NAMALWA (cell line): ENCODE measurements at regions not wholly inside any gene's neighbourhood (a gene's known extent, or its start where the extent isn't known, plus 50 kb on each side); places are given as distances from the start of the nearest gene placed in this dataset.
"Not testable (repeated sequence)": the region's sequence is repeated elsewhere in the genome, so short reads cannot be mapped to it uniquely, and the experiment has no call there.

Source experiments
- DNase-seq: peaks from one replicate; pipeline ENCODE4 v3.0.0-alpha.2; 2015; ENCODE audit warnings: low spot score

DNA sequence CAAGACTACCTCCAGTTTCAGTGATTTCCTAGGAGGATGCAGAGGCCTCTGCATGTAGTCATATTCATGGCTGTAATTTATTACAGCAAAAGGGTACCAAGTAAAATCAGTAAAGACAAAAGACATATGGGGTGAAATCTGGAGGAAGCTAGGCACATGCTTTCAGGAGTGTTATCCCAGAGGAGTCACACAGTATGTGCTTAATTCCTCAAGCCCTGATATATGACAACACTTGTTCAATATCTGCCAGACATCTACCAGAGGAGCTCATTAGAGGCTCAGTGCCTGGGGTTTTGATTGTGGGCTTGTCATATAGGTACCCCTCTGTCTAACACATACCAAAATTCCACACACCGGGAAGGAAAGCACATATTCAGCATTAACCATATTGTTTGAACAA is 283.8 kb downstream of the CXCL12 start:
- DNase-seq, result no peak

DNA sequence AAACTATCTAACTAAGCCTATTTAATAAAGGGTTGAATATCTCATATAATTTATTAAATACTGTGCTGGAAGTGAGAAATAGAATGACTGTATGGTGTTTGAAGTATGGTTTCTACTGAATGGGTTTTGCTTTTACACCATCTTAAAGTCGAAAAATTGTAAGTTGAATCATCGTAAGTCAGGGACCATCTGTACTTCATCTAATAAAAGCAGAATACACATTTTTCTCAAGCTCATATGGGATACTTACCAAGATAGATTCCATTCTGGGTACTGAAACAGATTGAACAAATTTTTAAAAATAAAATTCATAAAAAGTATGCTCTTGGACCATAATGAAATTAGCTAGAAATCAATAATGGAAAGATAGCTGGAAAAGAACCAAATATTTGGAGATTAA is 285.4 kb downstream of the CXCL12 start:
- DNase-seq, result no peak

DNA sequence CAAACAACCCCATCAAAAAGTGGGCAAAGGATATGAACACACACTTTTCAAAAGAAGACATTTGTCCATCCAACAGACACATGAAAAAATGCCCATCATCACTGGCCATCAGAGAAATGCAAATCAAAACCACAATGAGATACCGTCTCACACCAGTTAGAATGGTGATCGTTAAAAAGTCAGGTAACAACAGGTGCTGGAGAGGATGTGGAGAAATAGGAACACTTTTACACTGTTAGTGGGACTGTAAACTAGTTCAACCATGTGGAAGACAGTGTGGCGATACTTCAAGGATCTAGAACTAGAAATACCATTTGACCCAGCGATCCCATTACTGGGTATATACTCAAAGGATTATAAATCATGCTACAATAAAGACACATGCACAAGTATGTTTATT is 288.7 kb downstream of the CXCL12 start:
- DNase-seq, result not testable (repeated sequence)

DNA sequence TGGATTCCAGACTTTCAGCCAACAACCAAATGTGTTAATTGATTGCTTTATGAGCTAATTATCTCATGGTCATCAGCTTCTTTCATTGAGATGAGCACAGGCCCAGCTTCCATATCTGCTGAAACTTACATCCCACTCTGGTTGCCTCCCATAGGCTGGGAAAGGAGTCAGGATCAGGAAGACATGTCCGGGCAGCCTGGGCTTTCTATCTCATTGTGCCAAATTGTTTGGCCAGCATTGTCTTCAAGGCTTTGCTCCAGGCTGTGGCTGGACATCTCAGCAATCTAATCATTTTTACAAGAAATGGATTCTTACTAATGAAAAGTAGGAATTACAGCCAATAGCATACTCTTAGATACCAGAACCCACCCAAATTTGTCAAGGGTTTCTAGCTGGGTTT is 295.2 kb downstream of the CXCL12 start:
- no peak for DNase-seq

DNA sequence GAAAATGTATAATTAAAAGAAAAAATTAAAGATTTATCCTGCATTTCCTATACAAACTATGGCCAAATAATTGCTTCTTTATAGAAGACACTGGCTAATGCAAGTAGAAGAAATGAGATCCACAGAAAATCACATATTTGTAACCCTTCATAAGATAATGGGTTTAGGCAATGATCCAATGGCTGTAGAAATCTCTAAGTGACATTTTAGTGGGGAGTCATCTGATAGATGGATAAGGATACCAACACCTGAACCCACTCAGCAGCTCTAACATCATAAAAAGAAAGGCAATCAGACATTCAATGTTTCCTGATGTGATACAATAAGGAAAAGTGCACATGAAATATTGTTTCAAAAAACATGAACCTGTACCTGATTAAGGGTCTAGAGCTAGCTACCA is 297.5 kb downstream of the CXCL12 start:
- DNase-seq, result no peak

DNA sequence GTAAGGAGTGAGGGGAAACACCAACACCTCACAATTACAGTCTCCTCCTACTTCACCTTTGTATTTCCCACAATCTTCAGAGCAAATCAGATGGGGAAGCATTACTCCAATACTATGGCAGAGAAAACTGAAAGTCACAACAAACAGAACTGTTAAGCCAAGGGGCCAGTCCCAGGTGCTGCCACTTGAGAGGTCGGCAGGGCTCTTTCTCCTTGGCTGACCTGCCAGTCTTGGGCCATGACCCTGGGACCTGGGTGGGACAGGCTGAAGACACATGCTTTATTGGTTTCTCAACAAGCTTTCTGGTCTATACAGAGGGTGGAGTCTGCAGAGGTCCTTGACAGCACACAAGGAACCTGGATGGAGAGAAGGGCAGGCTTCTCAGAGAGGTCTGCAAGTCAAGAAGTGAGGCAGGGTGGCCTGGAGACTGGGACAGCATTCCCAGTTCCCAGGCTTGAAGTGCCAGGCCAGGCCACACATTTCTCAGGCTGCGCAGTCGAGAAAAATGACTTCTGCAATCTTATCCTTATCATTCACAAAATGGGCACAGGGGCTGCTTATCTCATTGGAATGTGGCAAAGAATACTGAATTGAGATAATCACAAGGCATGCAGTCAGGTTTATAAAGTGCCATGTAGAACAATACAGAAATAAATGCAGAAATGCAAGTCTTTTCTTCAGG is 301.0 kb downstream of the CXCL12 start:
- no peak for DNase-seq

DNA sequence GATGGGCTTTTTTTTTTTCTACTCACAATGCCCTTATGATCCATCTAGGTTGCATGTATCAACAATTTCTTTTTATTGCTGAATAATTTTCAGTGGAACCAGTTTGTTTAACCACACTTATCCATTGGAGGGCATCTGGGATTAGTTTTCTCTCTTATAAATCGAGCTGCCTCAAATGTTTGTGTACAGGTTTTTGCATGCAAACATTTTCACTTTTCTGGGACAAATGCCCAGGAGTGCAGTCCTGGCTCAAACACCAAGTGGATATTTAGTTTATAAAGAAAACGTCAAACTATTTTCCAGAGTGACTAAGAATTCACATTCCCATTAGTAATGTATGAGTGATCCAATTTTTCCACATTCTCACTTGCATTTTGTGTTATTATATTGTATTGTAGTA is 313.4 kb downstream of the CXCL12 start:
- DNase-seq, result no peak

DNA sequence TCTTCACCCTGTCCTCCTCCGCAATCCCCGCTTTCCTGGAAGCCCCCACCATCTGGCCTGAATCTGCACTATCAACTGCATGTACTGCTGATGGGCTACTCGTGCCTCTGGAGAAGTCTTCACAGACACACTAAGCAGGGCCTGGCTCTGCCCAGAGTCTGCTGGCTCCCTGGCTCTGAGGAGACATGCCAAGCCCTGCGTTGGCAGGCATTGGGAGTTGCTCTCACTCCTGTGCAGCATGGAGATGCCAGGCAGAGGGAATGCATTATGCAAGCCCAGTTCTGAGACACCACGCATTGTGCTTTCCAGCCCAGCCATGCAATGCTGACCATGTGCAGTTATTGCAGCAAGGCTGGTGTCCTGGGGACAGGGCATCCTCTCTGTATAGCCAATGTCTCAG is 314.6 kb downstream of the CXCL12 start:
- no peak for DNase-seq

DNA sequence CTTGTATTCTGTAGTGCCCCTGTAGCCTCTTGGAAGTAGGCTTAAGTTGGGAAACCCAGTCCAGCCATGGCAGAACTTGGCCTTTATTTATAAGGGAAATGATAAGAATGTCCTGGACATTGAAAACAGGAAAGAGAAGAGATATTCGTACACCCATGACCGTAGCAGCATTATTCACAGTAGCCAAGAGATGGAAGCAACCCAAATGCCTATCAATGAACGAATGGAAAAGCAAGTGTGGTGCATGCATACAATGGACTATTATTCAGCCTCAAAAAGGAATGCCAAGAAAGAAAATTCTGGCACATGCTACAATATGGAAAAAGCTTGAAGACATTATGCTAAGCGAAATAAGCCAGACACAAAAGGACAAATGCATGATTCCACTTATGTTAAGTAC is 315.3 kb downstream of the CXCL12 start:
- no peak for DNase-seq

DNA sequence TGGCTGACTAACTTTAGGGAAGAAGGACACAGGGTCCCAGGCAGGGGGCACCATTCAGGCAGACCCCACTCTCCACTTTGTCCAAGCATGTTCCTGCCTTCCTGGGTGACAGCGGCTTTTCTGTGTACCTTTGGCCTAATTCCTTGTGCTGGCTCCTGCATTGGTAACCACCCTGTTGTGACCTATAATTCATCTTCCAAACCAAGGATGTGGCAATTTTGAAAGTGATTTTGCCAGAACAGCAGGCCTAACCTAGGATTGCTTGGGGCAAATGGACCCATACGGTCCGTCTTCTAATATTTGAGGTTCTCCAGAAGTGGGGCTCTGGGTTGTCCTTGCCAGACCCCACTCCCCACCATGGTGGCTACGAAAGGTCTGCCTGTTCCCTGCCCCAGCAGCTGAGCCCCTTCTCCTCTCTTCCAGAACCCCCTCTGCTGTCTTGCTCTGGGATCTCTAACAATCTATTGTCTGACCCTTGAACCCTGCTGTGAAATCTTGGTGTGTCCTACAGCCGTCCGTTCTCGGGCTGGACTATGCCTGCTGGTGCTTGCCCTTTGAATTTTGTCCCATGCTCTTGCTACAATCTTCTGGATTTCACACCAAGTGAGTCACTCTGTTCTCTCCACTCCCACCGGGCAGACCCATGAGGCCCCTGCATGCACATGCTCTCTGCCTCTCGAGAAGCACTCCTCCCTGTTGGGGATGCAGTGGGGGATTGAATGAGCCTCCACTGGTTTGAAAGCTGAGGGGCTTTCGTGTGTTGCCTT is 316.0 kb downstream of the CXCL12 start:
- no peak for DNase-seq

DNA sequence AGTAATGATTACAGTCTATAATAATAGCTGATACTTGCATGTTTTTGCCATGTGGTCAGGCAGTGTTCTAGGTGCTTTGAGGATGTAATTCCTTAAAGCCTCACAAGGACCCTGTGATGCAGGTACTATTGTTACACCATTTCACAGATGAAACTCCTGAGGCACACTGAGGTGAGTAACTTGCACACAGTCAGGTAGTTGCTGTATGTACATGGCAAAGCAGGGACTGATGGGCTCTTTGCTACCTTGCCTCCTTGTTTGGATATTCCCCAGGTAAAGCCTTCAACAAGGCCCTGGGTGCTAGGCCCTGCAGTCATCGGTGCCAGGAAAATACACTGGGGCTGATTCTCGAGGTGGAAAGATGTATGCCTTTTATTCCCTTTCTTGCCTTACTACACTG is 317.5 kb downstream of the CXCL12 start:
- no peak for DNase-seq

DNA sequence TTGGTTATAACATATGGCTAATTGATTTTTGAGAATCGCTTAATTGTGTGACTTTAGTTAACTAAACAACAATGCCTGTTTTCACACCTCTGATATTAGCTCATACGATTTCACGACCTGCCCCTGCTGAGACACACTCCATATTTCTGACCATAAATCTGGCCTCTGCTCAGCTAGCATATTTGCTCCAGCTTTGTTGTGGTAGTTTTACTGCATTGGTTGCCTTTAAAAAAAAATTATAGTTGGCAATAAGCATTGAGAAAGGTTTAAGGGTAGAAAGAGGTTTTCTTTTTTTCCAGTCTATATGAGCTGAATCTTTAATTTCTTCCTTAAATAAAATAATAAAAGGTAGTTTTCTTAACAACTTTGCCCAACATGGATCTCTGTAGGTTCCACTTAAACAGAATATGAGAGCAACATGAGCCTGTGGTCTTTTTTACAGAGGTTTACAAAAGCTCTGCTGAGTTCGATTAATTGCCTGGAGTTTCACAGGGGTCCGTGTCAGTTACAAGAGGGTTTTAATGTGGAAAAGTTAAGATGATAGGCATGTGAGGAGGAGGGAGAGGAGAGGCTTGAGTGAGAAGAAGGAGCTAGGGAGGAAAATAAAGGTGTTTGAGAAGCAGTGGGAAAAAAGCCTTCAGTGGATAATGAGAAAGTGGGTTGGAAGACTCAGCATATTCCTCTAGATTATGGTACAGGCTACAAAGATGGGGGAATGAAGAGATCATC is 318.2 kb downstream of the CXCL12 start:
- no peak for DNase-seq

DNA sequence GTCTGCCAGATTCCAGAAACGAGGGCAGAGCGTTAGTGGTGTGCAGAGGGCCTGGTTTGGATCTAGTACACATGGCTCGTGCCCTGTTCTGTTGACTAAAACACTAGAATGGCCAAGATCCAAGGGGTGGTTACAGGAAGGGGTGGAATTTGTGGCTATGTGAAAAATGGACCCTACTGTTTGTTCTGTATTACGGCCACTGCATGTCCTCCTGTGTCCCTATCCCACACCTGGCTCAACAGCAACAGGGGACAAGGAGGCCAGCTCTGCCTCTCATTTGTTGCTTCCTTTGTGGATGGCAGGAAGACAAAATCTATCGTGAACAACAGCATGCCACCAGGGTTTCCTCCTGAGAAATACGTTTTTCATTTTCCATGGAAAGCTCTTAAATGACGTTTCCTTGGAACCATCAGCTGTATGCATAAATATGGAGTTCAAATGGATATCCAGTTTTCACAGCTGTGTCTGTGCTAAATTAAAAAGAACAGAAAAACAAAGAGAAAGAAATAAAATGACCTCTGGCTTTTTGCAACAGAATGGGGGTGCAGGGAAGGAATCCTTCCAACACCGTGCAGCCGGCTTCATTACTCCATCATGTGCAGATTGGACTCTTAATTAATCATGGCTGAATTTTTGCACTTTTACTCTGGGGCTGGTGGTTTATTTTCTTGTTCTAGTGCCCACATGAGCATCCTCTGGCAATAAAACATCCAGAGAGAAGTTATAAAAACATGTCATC is 318.9 kb downstream of the CXCL12 start:
- DNase-seq, result no peak

DNA sequence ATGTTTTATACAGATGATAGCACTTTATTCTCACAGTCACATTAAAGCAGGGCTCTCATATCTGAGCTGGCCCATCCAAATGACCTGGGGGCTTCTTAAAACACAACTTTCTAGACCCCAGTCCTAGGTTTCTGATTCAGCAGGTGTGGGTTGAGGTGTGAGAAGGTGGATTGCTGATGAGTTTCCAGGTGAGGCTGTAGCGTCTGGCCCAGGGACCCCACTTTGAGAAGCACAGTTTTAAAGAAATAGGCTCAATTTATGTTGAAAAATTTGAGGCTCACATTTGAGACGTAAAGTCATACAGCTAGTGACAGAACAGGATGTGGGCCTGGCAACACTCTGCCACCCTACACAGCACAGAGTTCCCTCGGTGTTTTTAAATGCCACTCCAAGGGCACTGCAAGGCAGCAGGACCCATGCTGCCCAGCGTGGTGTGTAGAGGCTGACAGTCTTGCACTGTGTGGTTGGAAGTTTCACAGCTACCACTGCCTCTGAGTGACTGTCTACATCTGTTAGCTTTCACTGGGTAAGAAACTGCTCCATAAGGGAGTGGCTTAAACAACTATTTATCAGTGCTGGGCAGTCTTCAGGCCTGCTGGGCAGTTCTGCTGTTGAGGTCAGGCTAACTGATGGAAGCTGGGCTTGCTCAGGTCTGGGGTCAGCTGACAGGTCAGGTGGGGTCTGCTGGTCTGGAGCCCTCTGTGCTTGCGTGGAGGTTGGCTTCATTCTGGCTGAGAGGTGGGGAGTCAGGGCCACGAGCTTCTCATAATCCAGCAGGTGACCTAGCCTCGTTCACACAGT is 319.7 kb downstream of the CXCL12 start:
- DNase-seq, result no peak

DNA sequence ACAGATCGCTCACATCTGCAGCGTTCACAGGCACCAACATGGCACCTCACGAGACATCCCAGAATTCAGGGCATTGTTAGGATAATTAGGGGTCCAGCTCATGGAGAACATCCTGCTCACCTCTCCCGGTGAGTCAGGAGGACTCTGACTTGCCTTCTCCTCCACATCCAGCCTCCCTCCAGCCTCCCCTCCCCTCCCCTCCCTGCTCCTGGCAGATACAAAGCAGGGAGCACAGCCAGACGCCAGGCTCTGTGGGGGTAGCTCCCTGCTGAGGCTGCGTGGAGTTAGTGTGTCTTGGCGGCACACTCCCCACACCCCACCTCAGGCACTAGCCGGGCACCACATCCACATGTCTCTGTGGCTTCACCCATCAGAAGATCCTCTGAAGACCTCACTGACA is 320.6 kb downstream of the CXCL12 start:
- no peak for DNase-seq

DNA sequence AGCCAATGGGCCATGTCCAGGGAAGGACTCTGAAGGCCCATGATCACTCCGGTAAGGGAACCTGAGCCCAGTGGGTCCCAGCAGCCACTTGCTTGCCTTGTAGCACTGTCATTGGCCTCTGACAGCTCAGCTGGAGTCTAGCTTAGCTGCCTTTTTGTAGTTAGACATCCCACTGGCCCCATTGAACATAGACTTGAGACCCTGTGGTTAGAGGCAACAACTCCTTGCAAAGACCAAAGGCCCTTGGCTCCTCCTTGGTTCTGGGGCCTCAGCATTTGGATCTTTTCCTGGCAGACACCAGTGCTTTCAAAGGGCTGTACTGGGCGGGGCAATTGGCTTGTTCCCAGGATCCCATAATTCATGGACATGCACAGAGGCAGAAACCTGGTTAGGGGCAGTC is 321.2 kb downstream of the CXCL12 start:
- DNase-seq, result no peak

DNA sequence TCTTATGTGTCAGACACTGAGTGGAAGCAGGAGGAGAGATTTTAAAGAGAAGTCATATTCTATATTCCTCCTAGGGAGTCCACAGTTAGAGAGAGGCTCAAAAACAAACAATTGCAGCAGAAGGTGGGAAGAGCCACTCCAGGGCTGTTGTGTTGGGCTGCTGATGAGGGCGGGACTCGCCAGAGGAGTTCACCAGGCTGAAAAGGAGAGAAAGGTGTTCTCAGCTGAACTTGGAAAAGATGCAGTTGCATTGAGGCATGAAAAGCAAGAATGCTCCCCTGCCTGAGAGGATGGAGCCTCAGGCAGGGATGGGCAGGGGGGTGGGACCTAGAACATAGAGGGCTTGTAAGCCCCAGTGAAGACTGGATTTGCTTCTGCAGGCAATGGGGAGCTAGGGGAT is 324.2 kb downstream of the CXCL12 start:
- no peak for DNase-seq

DNA sequence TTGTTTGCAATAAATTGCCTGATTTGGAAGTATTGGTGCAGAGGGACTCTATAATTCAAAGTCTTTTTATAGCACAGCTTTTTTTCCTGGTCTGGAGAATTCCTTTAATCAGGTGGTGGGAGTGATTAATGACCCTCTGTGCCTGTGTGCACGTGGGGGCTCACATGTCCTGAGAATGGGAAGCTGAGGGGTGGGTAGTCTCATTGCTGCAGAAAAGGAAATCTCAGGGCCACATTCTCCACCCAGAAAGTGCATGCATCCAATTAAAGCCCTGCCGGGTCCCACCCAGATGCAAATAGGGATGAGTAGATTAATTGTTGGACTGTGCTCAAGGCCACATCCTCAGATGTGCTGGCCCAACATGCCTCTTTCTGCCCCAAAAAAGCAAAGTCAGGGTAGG is 324.7 kb downstream of the CXCL12 start:
- no peak for DNase-seq

DNA sequence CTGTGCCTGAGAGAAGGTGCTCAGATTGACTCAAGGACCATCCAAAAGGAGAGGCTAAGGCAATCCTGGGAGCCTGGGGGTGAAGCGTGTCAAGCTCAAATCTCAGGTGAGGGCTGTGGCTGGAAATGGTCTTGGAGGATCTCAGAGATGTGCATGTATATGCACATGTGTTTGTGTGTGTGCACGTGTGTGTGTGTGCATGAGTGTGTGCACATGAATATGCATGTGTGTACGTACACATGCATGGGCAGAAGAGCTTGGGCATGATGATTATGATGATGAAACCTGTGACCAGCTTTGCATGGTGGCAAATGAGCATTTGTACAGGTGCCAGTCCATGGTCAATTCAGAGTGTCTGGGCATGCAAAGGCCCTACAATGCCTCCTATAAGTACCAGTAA is 326.6 kb downstream of the CXCL12 start:
- DNase-seq, result no peak

DNA sequence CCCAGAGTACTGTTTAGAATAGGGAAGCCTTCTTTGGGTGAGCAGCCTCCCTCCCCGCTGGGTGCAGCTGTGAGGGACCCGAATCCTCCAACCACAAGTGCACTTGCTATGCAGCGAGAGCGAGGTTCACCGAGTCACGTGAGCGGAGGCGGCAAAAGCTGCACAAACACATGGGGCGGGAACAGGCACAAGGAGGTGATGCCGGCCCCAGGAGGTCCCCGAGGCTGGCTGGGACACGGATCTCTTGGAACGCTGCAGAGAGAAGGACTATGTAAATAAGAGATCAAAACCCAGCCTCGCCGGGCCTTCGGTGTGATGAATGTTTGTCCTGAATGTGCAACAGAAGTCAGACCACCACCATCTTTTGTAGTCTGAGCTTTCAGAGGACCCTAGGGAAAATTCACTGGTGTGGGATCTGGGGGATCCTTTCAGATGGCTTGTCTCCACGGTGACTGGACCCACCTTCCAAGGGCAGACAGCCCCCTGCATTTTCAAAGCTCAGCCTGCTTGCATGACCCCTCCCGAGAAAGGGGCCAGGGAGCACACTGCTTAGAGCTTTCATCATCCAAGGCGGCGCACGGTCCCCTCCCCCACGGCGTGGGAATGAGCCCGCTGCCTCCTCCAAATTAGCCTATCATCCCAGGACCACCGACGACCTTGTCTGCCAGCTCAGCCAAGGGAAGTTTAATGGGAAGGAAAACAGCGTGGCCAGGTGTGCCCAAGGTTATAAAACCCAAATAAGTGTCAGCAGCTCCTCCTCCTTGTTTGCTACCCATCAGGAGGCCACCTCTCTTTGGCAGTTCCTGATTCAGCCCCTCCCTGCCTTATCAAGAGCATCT is 327.7 kb downstream of the CXCL12 start:
- DNase-seq, result no peak

DNA sequence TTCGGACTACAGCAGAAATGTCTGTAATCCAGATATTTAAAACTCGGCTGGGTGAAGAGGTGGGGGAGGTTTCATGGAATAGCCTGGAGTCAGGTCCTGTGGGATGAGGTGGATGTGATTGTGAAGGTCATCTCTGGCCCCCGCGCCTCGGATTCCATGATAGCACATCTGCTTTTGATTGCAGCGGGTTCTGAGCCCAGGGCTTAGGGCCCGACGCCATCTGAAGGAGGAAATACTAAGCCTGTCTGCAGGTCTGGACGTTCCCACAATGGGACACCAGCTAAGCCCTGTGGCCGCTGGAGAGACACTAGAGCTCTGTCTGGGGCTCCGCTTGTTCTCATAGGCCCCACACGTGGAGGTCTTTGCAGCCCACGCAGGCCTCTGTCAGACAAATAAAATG is 328.7 kb downstream of the CXCL12 start:
- DNase-seq, result no peak
